Glomerular endothelial cell (primary cell): ENCODE measurements at regions not wholly inside any gene's neighbourhood (a gene's known extent, or its start where the extent isn't known, plus 50 kb on each side); places are given as distances from the start of the nearest gene placed in this dataset.
"Not testable (repeated sequence)": the region's sequence is repeated elsewhere in the genome, so short reads cannot be mapped to it uniquely, and the experiment has no call there.

Experiments
- DNase-seq: peaks from one replicate; pipeline ENCODE4 v3.0.0-alpha.2; 2011; ENCODE audit warnings: low read depth, low spot score; ENCODE audit errors: extremely low read depth

DNA sequence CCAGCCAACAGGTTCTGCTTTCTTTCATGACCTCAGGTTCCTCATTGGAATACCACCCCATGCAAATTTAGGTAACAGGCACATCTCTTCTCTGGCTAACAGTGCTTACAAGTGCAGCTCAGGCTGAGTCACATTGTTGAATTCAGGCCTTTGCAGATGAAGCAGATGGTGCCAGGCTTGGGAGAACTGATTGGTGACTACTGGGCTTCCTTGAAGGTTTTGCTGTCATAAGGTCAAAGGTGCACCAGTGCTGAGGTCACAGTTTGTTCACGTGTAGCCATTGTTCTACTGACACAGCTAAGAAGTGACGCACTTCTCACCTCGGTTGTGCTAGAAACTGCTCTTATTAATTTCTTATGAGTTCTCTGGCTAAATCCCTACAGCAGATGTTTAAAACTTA lies 128.6 kb upstream of the BMPER start:
- DNase-seq = no peak

DNA sequence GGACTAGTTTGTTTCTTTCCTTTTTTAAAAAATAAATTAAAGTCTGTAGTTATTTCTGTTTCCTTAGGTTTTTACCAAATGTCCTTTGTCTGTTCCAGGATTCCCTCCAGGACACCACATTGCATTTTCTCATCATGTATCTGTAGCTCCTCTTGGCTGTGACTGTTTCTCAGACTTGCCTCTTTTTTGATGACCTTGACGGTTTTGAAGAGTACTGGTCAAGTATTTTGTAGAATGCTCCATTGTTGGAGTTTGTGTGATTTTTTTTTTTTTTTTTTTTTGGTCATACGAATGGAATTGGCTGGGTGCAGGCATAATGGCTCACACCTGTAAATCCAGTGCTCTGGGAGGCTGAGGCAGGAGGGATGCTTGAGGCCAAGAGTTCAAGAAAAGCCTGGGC lies 127.1 kb upstream of the BMPER start:
- no peak for DNase-seq

DNA sequence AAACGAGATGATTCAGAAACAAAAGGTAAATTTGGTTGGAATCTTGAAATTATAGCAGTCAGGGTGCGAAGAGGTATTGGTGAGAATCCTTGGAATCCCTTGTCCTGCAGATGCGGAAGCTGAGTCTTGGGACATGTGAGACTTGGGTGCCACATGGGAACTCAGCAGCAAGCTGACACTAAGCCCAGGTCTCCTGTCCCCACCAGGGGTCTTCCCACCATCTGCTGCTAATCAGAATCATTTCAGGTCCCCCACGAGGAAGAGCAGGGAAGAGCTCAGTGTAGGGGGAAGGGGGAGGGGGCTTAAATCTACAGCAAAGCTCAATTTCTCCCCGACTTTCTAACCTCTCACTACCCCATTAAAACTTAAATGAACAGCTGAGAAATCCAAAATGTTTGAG lies 126.1 kb upstream of the BMPER start:
- DNase-seq = no peak

DNA sequence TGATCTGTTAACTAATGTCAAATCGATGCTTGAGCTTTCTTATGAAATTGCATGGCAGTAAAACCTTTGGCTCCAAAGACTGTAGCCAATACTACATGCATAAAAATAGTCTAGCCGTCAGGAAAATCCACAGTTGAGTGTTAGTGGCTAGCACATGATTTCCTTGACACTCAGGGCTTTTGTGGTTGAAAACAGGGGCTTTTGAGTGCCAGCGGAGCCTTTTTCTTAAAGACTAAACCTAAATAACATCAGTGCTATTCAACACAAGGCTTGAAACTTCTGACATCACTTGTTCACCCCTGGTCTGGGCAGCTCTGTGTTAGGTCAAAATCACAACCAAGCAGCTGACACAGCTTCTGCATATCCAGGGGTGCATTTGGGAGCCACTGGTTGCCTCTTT lies 124.2 kb upstream of the BMPER start:
- DNase-seq = no peak

DNA sequence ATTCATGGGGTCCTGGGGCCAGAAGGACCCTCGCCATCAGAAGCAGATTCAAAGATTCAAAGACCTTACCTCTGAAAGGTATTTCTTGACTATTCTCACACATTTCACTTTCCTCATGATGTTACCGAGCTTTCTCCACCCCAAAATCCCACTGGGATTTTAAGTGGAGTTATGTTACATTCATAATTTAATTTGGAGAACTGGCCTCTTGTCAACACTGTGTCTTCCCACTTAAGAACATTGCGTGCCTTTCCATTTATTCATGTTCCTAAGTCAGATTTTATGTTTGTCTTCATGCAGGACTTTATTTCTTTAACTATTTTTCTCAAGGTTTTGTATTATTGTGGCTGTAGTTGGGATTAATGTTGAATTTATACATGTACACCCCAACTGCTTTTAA lies 123.5 kb upstream of the BMPER start:
- DNase-seq = no peak

DNA sequence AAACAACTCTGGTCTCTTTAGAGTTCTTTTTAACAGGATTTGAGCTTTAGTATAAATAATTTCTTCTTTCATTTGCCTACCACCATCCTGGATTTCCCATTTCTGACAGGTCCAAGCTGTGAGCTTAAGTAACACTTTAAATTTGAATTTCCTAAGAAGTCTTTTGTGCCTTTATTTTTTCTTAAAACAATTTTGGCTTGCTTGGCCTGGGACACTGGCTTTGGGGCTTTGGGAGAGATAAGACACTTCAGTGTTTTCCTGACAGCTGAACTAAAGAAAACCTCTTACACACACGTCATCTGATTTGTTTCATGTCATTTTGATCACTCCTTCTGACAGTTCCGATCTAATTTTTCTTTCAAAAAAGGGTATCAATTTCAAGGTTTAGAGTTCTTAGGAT lies 121.3 kb upstream of the BMPER start:
- no peak for DNase-seq

DNA sequence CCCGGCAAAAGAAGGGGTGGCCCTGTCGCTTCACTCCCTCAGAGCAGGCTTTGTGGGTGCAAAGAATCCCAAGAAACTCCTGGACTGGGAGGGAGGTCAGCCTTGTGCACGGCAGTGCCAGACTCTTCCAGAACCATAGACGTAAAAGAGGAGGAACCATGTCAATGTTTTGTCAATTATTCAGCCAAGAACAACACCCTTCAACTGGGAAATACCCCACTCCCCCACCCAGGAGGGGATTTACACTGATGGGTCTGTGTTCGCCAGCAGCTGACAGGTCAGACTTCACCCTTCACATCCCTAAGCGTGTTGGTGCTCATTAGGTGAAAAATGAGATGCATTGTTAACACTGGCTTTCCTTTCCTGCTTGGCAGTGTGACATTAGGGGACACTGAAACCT lies 116.8 kb upstream of the BMPER start:
- DNase-seq = no peak

DNA sequence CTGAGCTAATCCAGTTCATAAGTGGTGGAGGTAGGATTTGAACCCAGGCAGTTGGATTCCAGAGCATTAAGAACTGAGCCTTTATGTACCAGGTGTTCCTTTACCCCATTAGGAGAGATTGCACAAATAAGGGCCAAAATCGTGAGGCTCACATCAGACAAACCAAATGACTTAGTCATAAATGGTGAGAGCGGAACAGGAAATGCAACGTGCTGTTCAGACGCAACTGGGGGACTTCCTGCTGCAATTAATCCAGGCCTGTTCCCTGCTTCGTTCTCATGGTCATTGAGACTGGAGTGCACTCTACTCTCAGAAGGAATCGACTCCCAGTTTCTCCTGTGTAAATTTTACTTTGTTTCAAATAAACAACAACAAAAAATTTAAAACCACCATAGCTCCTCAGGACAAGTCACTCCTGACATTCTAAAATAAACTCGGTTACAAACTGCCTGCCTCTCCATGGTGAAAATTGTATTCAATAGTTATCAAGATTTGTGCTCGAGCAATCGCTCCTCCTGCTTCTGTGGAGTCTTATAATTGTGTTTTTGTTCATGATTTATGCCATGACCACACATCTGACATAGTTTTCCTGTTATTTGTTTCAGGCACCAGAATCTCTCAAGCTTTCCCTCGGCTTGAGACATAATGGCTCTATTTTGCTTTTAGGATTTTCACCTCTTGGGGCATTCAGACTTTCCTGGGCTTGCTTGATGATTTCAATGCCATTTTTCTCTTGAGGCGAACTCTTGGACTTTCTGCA lies 115.3 kb upstream of the BMPER start:
- no peak for DNase-seq

DNA sequence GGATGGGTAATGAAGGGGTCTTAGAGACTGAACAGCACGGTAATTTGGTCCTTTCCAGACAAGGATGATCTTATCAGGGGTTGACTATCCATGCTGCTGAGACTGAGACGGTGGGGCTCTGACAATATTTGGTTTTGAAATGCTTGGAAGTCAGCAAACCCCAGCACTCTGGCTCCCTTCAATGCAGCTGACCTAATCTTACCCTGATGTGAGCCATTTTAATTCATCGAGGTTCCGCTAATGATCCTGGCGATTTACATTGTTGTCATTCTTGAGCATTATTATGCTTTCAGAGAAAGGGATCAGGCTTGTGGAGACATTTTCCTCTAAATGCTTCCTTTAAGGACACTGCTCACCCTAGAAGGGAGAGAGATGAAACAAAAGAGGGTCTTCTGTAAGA lies 114.6 kb upstream of the BMPER start:
- no peak for DNase-seq

DNA sequence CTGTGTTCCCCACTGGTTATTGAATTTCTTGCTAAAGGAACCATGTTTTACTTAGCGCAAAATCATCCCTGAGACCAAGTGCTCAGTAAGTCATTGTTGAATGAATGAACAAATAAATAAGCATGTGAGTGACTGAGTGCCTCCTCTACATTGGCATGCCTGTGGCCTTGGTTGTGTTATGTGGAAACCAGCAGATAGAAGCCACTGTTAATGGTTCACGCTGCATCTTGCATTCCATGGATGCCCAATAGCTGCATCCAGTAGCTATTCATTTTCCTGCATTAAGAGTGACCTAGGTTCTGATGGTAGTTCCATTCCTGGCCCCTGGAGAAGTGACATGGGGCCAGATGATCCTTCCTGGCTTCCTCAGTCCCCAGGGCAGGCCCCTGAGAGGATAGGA lies 113.3 kb upstream of the BMPER start:
- no peak for DNase-seq

DNA sequence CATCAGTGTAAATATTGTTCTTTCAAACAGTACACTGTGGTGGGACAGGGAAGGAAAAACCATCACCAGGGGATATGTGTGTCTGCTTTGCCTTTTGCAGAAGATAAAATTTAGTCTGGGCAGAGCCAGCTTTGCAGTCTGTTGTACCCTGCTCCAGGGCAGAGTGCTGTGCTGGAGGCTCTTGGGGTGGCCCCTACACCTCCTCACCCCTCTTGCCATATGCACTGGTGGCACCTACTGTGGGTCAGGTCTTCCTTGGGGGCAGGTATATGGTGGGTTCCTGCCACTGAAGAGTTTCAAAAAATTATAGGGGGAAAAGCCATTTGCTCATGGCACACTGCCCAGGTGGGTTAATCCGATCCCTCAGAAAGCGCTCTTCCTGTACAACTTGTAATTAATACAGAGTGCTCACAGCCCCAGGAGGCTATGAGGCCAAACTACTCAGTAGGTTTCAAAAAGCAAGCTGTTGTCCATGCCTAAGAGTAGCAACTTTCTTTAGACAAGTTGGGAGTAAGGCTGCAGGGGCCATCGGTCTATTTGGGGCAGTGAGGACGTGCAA lies 112.7 kb upstream of the BMPER start:
- no peak for DNase-seq

DNA sequence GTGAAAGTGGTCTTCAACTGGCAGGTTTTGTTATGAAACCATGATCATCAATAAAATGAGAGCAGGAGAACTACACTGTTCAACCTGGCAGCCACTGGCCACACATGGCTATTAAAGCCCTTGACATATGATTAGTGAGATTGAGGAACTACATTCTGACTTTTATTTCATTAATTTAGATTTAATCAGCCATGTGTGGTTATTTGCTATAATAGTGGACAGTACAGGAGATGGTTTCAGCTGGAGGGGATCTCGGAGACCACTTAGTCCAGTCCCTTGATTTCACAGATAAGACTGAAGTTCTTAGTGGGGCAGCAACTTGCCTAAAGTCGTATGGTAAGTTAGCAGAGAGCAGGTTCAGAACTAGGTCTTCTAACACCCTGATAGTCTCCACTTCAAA lies 111.7 kb upstream of the BMPER start:
- DNase-seq = no peak

DNA sequence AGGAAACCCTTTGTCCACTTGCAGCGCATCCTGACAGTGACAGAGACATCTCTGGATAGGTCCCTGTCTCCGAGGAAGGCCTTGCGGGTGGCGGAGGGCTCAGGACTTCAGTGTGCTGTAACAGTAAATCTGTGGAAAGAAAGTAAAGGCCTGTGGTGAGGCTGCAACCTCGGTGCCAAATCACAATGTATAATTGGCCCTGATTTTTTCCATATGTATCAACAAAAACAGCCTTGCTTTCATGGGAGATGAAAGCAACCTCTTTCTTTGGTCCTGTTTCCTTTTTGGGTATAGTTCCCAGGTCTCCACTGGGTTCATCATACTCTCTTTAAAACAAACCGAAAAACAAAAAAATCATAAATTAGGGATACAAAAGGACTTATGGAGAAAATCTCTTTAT lies 110.9 kb upstream of the BMPER start:
- no peak for DNase-seq

DNA sequence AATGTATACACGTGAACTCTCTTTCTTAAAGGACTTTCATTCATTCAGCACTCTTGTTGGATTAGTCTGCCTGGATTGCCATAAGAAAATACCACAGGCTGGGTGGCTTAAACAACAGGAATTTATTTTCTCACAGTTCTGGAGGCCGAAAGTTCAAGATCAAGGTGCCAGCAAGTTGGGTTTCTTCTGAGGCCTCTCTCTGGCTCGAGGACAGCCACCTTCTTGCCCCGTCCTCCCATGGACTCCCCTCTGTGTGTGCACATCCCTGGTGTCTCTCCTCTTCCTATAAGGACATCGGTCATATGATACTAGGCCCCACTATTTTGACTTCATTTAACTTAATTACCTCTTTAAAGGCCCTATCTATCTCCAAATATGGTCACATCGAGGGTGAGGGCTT lies 110.4 kb upstream of the BMPER start:
- DNase-seq = no peak

DNA sequence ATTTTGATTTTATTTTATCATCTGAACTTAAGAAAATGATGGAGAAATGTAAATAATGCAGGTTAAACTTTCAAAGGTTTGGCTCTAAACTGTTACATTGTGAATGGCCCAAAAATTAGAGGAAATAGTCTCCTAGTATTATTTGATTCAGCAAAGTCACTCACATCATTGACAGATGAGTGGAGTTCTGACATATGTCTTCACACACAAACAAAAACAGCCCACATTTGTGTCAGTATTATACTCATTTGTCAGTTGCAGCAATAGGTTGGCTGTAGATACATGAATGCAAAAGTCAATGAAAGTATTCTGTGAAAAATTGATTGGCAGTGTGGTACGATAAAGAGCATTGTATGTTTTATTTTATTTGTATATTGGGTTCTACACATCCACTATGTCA lies 108.8 kb upstream of the BMPER start:
- no peak for DNase-seq

DNA sequence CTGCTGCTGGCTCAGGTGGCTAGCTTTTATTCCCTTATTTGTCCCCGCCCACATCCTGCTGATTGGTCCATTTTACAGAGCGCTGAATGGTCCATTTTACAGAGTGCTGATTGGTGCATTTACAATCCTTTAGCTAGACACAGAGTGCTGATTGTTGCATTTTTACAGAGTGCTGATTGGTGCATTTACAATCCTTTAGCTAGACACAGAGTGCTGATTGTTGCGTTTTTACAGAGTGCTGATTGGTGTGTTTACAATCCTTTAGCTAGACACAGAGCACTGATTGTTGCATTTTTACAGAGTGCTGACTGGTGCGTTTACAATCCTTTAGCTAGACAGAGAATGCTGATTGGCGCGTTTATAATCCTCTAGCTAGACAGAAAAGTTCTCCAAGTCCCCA lies 107.8 kb upstream of the BMPER start:
- DNase-seq = not testable (repeated sequence)

DNA sequence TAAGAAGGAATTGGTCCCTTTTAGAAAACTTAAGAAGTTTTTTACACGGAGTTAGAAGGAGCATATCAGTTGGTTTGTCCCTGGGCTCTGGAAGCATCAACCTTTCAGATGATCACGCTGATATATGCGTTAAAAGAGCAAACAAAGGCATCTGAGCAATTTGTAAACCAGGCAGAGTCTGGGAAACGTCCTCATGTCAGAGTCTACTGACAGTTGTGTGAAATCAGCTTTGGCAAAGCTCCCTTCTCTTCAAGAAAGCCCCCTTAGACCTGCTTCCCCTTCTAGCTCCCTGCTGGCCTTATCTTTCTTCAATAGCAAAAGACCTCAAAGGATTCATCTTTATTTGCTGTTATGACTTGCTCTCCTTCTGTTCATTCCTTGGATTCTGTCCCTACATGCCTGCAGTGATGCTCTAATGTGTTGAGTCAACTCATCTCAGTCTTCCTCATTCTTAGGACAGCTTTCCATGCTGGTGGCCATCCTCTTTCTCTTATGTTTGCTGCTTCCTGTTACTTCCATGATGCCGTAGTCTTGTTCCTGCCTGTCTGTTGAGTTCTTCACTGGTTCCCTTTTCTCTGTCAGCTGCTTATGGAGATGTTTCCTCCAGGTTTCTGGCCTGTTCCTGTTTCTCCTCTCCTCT lies 106.5 kb upstream of the BMPER start:
- DNase-seq = no peak

DNA sequence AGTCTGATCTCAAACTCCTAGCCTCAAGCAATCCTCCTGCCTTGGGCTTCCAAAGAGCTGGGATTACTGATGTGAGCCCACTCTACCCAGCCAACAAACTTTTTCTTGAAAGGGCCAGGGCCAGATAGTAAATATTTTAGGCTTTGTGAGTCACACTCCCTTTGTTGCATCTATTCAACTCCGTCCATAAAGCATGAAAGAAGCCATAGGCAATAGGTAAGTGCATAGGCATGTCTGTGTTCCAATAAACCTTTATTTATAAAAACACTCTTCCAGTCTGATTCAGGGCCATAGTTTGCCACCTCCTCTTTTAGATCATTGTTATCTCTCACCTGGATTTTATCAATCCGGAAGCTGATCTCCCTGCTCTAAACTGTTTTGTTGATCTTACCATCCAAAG lies 105.6 kb upstream of the BMPER start:
- DNase-seq = no peak

DNA sequence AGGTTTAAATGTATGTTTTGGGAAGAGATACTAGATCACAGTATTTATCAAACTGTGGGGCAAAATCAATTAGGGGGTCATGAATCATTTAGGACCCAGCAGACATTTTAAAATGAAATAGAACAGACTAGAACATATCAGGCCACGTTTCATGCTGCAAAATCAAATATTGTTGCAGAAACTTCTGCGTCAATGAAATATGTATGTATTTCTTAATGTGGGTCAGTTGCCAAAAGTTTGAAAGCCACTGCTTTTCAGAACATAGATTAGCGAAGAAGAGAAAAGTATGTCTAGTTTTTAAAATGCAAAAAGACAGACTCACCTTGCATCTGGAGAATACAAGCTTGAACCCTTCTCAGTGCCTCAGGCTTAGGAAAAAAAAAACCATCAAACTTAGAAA lies 102.7 kb upstream of the BMPER start:
- DNase-seq = no peak

DNA sequence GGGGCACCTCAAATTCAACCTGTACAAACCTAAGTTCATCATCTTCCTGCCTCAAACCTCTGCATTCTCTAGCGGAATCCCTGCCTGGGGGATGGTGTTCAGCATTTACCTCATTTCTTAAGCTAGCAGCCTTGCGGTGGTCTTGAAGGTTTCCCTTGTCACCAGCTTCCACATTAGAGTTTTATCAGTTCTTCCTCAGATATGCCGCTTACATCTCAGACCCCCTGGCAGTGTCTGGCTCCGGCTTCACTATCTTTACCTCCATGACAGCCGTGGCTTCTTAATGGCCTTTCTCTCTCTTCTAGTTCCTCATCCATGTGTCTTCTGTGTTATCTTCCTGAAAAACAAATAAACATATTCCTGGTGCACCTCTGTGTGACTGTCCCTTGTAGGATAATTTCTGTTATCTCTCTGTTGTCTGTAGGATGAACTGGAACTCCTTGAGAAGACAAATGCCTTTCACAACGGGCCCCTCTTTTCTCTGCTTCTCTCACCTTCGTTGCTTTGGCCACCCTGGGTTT lies 101.1 kb upstream of the BMPER start:
- DNase-seq = no peak

DNA sequence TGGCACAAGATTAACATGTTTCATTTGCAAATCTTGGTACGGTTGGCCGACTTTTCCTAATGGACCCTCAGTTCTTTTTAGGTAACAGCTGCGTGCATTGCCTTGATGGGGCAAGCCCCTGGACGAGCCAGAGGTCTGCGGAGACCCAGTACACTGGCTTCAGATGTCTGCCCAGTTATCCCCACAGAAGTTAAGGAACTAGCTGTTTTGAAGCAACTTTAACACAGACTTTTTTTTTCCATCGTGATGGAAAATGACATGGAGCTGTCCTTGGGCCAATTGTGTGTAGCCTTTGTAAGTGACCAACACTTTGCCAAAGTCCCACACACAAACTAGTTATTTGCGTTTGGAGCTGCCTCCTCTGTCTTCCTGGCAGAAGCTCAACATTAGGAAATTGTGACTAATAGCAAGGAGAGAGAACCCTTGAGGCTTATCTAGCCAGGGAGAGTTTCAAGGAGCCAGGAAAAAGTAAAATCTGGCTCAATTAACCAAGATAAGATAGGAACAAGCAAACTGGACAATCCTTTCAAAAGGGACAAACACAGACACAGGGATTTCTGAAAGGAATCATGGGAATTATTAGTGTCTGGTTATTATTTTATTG lies 99.6 kb upstream of the BMPER start:
- no peak for DNase-seq
